Stimulated activated CD4-positive, alpha-beta T cell treated with anti-CD3 and anti-CD28 coated beads, TNF-alpha, amount 100 ng/mL, for 4 hours (primary cell): ENCODE measurements at regions not wholly inside any gene's neighbourhood (a gene's known extent, or its start where the extent isn't known, plus 50 kb on each side); places are given as distances from the start of the nearest gene placed in this dataset.
"Not testable (repeated sequence)": the region's sequence is repeated elsewhere in the genome, so short reads cannot be mapped to it uniquely, and the experiment has no call there.

Source experiments
- DNase-seq, 3 experiments: peaks; one replicate each; pipeline ENCODE4 v3.0.0-alpha.2; 2020; ENCODE audit warnings: low read depth in 3 of 3

DNA sequence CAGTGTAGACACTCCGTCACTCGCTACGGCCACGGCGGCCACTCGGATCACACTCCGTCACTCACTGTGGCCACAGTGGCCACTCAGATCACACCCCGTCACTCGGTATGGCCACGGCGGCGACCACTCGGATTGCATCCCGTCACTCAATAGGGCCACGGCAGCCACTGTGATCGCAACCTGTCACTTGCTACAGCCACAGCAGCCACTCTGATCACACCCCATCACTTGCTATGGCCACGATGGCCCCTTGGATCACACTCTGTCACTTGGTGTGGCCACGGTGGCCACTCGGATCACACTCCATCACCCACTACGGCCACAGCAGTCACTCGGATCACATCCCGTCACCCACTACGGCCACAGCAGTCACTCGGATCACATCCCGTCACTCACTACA lies 175.3 kb downstream of the LAT start:
- DNase-seq: not testable (repeated sequence)

- not testable (repeated sequence) for DNase-seq
These were observed 174.8 kb downstream of the LAT start for GRCh38 chr16:29159603-29160002.

- no peak for DNase-seq
These were observed 173.9 kb downstream of the LAT start for GRCh38 chr16:29158785-29159184.

GRCh38 chr16:29158031-29158784 lies 173.4 kb downstream of the LAT start:
- not testable (repeated sequence) for DNase-seq

DNA sequence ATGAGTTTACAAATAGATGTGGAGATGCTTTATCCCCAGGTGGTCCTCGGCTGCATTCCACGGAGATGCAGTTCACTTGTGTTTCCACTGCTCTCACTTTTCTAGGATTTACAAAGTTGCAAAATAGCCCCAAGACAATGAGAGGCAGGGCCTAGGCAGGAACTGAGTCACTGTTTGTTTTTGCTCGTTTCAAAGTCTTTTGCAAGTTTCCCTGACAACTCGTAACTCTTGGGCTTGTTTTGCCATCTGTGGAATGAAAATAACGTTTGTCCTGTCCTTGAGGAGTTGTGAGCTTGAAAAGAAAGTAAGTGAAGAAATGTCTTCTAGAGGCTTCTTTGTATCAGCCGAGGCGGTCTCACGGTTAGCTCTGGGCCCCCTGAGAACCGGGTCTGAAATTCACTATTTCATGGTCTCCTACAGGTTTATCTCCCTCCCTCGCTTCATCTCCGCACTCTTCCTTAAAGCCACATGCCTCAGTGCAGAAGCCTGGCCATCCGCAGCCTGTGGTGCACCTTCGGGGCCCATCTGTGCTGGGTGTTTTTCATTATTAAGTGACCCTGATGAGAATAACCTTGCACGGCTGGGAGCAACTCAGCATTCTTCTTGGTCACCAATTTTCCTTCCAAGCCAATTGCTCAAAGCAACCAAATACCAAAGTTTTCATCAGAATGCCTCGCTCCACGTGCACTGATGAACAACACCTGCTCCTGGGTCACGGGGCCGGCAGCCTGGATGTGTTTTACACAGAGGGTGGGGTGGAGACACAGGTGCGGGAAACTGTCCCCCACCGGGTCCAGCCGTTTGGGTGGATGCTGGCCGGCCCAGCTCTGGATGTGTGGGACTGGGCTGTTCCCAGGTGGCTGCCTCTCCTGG lies 172.4 kb downstream of the LAT start:
- DNase-seq: not testable (repeated sequence)

DNA sequence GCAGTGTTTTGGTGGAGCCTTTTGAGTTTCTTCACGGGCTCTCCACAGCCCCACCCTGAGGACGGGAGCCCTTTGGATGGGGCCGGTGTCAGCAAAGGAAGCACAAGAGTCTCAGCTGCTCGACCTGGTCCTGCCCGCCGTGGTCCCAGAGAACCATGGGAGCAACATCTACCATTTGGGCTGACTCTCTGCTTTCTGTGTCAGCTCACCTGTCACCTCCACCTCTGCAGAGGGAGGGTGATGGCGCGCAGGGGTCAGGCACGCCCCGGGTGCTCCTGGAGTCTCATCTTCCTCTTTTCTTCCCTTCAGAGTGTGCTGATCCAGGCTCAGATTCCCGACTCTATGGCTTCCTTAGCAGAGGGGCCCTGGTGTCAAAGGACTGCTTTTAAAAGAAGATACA lies 171.7 kb downstream of the LAT start:
- no peak for DNase-seq

DNA sequence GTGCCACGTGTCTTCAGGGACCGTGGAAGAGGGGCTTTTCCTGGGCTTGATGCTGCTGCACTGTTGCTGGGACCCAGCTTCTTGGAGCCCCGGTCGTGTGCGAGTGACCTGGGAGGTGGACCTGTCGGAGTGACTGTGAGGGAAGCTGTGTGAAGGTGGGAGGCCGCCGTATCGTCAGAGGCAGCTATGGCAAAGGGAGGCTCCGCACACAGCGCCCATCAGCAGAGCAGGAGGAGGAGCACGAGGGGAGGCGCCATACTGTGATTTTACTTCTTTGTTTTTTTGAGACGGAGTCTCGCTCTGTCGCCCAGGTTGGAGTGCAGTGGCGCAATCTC lies 171.0 kb downstream of the LAT start:
- not testable (repeated sequence) for DNase-seq

- DNase-seq: not testable (repeated sequence)
These were observed 170.4 kb downstream of the LAT start for GRCh38 chr16:29155131-29155865.

GRCh38 chr16:29154676-29155121 lies 169.8 kb downstream of the LAT start:
- no peak for DNase-seq

DNA sequence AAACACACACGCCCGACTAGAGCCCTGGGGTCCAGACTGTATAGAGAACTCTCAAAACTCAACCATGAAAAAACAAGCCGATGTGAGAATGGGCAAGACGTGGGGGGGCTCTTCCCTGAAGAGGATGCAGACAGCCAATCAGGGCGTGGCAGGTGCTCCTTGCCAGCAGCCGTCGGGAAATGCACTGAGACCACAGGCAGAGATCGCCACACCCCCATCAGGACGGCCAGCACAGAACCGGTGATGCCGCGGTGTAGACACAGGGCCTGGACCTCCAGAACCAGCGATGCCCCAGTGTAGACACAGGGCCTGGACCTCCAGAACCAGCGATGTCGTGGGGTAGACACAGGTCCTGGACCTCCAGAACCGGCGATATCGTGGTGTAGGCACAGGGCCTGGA lies 169.2 kb downstream of the LAT start:
- DNase-seq: no peak

DNA sequence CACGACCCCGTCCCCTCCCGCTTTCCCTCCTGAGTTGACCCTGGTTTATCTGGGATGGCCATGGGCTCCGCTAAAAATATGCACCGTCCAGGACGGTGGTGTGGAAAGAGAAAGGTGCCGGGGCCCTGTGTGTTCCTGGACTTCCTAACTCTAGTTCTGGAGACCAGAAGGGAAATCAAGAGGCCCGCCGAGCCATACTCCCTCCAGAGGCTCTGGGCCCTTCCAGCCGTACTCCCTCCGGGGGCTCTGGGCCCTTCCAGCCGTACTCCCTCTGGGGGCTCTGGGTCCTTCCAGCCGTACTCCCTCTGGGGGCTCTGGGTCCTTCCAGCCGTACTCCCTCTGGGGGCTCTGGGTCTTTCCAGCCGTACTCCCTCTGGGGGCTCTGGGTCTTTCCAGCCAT lies 168.5 kb downstream of the LAT start:
- not testable (repeated sequence) for DNase-seq

- DNase-seq: not testable (repeated sequence)
These were observed 167.7 kb downstream of the LAT start for GRCh38 chr16:29152544-29153031.

DNA sequence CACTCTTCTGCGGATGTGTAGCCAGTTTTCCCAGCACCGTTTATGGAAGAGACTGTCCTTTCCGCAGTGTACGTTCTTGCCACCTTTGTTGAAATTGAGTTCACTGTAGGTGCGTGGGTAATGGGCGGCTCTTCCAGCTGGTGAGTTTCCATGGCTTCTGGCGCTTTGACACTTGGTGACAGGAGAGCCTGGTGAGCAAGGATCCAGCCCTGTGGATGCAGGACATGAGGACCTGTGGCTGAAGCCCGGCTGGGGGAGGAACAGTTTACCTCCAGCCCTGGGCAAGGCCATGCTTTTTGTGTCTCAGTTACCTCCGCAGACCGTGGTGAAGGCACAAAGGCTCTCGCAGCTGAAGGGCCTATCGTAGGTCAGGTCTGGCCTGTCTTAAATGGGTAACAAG lies 166.5 kb downstream of the LAT start:
- no peak for DNase-seq

DNA sequence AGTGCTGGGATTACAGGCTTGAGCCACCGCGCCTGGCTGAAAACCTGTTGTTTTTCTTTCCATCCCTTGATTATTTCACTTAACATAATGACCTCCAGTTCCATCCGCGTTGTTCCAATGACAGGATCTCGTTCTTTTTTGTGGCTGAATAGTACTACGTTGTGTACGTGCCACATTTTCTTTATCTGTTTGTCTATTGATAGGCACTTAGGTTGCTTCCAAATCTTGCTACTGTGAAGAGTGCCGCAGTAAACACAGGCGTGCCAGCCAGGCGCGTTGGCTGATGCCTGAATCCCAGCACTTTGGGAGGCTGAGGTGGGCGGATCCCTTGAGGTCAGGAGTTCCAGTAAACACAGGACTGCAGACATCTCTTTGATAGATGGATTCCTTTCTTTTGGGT lies 165.1 kb downstream of the LAT start:
- not testable (repeated sequence) for DNase-seq

- peak; percentile 18 to 42 (median 30) for DNase-seq
These were observed 164.0 kb downstream of the LAT start for GRCh38 chr16:29148867-29149272.

GRCh38 chr16:29148131-29148691 lies 163.4 kb downstream of the LAT start:
- DNase-seq: peak in 2 of 3 experiments; percentile 14 to 16

GRCh38 chr16:29147710-29148109 lies 162.9 kb downstream of the LAT start:
- DNase-seq: not testable (repeated sequence)

GRCh38 chr16:29146808-29147643 lies 162.2 kb downstream of the LAT start:
- not testable (repeated sequence) for DNase-seq

GRCh38 chr16:29146266-29146665 lies 161.4 kb downstream of the LAT start:
- no peak for DNase-seq

DNA sequence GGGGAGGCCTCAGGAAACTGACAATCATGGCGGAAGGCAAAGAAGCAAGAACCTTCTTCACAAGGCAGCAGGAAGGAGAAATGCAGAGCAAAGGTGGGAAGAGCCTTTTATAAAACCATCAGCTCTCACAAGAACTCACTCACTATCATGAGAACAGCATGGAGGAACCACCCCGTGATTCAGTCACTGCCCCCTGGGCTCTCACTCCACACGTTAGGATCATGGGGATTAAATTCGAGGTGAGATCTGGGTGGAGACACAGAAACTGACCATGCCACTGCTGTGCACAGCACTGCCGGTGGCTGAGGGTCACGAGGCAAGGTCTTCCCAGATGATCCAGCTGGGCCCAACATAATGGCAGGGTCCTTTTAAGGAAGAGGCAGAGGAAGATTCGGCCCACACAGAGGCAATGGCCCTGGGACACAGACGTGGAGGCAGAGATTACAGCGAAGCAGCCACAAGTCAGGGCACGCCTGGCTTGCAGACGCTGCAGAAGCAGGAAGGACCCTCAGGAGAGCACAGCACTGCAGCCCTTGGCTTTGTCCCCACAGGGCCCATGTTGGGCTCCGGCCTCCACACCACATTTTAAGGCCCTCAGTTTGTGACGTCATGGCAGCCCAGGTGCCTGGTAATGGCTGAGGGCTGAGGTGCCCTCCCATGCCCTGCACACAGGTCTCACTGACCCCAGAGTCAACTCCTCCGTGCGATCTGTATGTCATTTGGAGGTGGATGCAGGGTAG lies 160.8 kb downstream of the LAT start:
- not testable (repeated sequence) for DNase-seq
